Esophagus muscularis mucosa (tissue), 4 donors: ENCODE measurements at regions not wholly inside any gene's neighbourhood (a gene's known extent, or its start where the extent isn't known, plus 50 kb on each side); places are given as distances from the start of the nearest gene placed in this dataset.

Experiments
- DNase-seq: peaks from one replicate; pipeline ENCODE4 v3.0.0-alpha.2; 2017; ENCODE audit errors: extremely low spot score
- H3K27ac ChIP-seq, 4 donors: fragments of 200-600 bp; sonication (generic); replicated peaks in 1 of 4; 1 replicate in 3 of 4; 2 replicates in 1 of 4; pipeline ENCODE4 v1.5.1; 2016 to 2019; ENCODE audit warnings: mild to moderate bottlenecking in 1 of 4
- H3K27me3 ChIP-seq, 4 donors: fragments of 200-600 bp; sonication (generic); one replicate each; pipeline versions ENCODE4 v1.5.1 to v1.6.0; 2016 to 2019
- H3K36me3 ChIP-seq, 4 donors: fragments of 200-600 bp; sonication (generic); one replicate each; pipeline ENCODE4 v1.5.1; 2016 to 2019
- H3K4me1 ChIP-seq, 4 donors: fragments of 200-600 bp; sonication (generic); one replicate each; pipeline ENCODE4 v1.5.1; 2016 to 2019
- H3K4me3 ChIP-seq, 4 donors: fragments of 200-600 bp; sonication (generic); 1 replicate in 2 of 4; 2 replicates in 2 of 4; pipeline ENCODE4 v1.5.1; 2016 to 2019; ENCODE audit warnings: mild to moderate bottlenecking in 4 of 4, moderate library complexity in 1 of 4
- H3K9me3 ChIP-seq, 4 donors: fragments of 200-600 bp; sonication (generic); 1 replicate in 3 of 4; 2 replicates in 1 of 4; pipeline ENCODE4 v1.5.1; 2016 to 2019
- CTCF ChIP-seq, 3 experiments: fragments of 200-600 bp in 2 of 3; fragments of 450-650 bp in 1 of 3; sonication (generic) in 2 of 3; IDR thresholded peaks; one replicate each; pipeline ENCODE4 v1.5.1; 2017 to 2019; ENCODE audit warnings: antibody characterized with exemption in 3 of 3, mild to moderate bottlenecking in 2 of 3, moderate library complexity in 1 of 3
- EP300 ChIP-seq: sonication (generic); formaldehyde crosslinking; IDR thresholded peaks from one replicate; pipeline ENCODE4 v1.6.1; 2017; ENCODE audit warnings: antibody characterized with exemption
- POLR2A ChIP-seq: fragments of 450-650 bp; IDR thresholded peaks from one replicate; pipeline ENCODE4 v1.6.1; 2017; ENCODE audit warnings: antibody characterized with exemption, moderate library complexity, mild to moderate bottlenecking, low read depth
- POLR2AphosphoS5 ChIP-seq, 2 donors: sonication (generic); formaldehyde crosslinking; IDR thresholded peaks; one replicate each; pipeline ENCODE4 v1.6.1; 2017; ENCODE audit warnings: antibody characterized with exemption in 2 of 2
- WGBS: methylation state at CpG from one replicate; pipeline ENCODE4 v1.1.5; 2018; 5-methylcytosine and 5-hydroxymethylcytosine counted together
- intact Hi-C: fragments of 100-400 bp; cut with DNase I; formaldehyde crosslinking; loops from one replicate; pipeline ENCODE4 v1.15.1; 2023

GRCh38 chr1:58116284-58116683 is 430.2 kb downstream of the OMA1 start:
- no peaks in the 10 kb centered on the region for H3K27me3 ChIP-seq
- TF ChIP-seq POLR2A (no peak), POLR2AphosphoS5 (IDR thresholded peaks at IDR 0.05) (no peak), CTCF (IDR thresholded peaks at IDR 0.05) (no peak), EP300 (no peak)
- no peak overlapping the region for H3K4me3 ChIP-seq
- no peak for DNase-seq
- intact Hi-C loops = no loop called here
- H3K4me1 ChIP-seq = no peaks in the 10 kb centered on the region
- no peak overlapping the region for H3K27ac ChIP-seq
- peaks cover 0 to 3% (median 0%) of the 10 kb centered on the region in 4 donors for H3K9me3 ChIP-seq
- H3K36me3 ChIP-seq = no peaks in the 10 kb centered on the region

GRCh38 chr1:58109646-58110200 is 436.8 kb downstream of the OMA1 start:
- Histone ChIP-seq H3K27ac (no peak overlapping the region), H3K36me3 (no peaks in the 10 kb centered on the region), H3K27me3 (no peaks in the 10 kb centered on the region), H3K4me3 (no peak overlapping the region), H3K4me1 (no peaks in the 10 kb centered on the region), H3K9me3 (peaks cover 0 to 3% (median 0%) of the 10 kb centered on the region in 4 donors)
- TF ChIP-seq POLR2A = no peak
- no peak for TF ChIP-seq POLR2AphosphoS5 (IDR thresholded peaks at IDR 0.05)
- no peak for TF ChIP-seq CTCF (IDR thresholded peaks at IDR 0.05)
- no peak for DNase-seq
- intact Hi-C loops = no loop called here
- 78% methylated on average over 2 of the region's 2 CpGs for WGBS

- intact Hi-C loops = no loop called here
- Histone ChIP-seq H3K27me3 (no peaks in the 10 kb centered on the region), H3K9me3 (no peaks in the 10 kb centered on the region), H3K36me3 (no peaks in the 10 kb centered on the region), H3K4me3 (no peak overlapping the region), H3K4me1 (no peaks in the 10 kb centered on the region), H3K27ac (no peak overlapping the region)
- TF ChIP-seq CTCF (IDR thresholded peaks at IDR 0.05) = no peak
- no peak for TF ChIP-seq EP300
- TF ChIP-seq POLR2AphosphoS5 (IDR thresholded peaks at IDR 0.05) = no peak
- TF ChIP-seq POLR2A = no peak
- 84% methylated on average over 2 of the region's 2 CpGs for WGBS
- no peak for DNase-seq
These were observed 437.7 kb downstream of the OMA1 start for GRCh38 chr1:58108783-58109182.

GRCh38 chr1:58107943-58108342 is 438.6 kb downstream of the OMA1 start:
- WGBS = 100% methylated on average over 1 of the region's 1 CpG

More at GRCh38 chr1:58107943-58108342, 438.6 kb downstream of the OMA1 start:
- no peak overlapping the region for H3K4me3 ChIP-seq
- DNase-seq = no peak
- intact Hi-C loops = no loop called here
- H3K27me3 ChIP-seq = no peaks in the 10 kb centered on the region
- H3K9me3 ChIP-seq = no peaks in the 10 kb centered on the region
- H3K4me1 ChIP-seq = no peaks in the 10 kb centered on the region
- no peaks in the 10 kb centered on the region for H3K36me3 ChIP-seq
- no peak for TF ChIP-seq EP300
- no peak for TF ChIP-seq CTCF (IDR thresholded peaks at IDR 0.05)
- TF ChIP-seq POLR2A = no peak
- TF ChIP-seq POLR2AphosphoS5 (IDR thresholded peaks at IDR 0.05) = no peak
- H3K27ac ChIP-seq = no peak overlapping the region
